GM06990 (cell line): ENCODE measurements at regions not wholly inside any gene's neighbourhood (a gene's known extent, or its start where the extent isn't known, plus 50 kb on each side); places are given as distances from the start of the nearest gene placed in this dataset.

ENCODE experiments used
- DNase-seq: peaks from one replicate; pipeline ENCODE4 v3.0.0-alpha.2; 2011; ENCODE audit not compliant: insufficient read length; ENCODE audit errors: extremely low read depth
- H3K27me3 ChIP-seq: replicated peaks from 2 replicates; pipeline ENCODE4 v1.6.0; 2011; ENCODE audit warnings: low read length; ENCODE audit not compliant: control insufficient read depth, insufficient read depth
- H3K36me3 ChIP-seq: 2 replicates; pipeline ENCODE4 v1.5.1; 2011; ENCODE audit warnings: low read length; ENCODE audit not compliant: control insufficient read depth, insufficient read depth
- H3K4me3 ChIP-seq: replicated peaks from 2 replicates; pipeline ENCODE4 v1.5.1; 2011; ENCODE audit warnings: low read depth, mild to moderate bottlenecking, control low read depth, low read length
- TF ChIP-seq, protein P1 (sequence below): IDR thresholded peaks from 2 replicates; pipeline ENCODE4 v1.5.1; 2011; ENCODE audit warnings: low read length, control low read depth, mild to moderate bottlenecking, inconsistent platforms; ENCODE audit not compliant: insufficient read depth, poor library complexity, severe bottlenecking

DNA sequence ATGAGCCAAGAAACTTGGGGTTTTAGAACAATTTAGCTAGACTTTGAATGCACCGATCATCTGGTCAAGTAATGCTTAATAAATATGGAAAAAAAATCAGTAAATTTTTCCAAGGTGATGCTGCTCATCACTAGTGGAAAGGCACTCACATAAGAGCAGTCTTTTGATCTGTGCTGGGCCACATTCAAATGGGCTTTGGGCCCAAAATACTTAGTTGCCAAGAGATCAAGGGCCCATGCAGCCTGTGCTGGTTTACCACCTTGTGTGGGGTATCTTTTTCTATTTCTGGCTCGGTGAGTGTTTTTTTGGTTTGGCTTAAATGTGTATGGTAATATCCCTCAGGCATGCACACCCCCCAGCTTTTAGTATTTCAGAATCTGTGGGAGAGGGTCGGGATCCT is 943.2 kb downstream of the TMTC2 start:
- TF ChIP-seq, protein P1, sequence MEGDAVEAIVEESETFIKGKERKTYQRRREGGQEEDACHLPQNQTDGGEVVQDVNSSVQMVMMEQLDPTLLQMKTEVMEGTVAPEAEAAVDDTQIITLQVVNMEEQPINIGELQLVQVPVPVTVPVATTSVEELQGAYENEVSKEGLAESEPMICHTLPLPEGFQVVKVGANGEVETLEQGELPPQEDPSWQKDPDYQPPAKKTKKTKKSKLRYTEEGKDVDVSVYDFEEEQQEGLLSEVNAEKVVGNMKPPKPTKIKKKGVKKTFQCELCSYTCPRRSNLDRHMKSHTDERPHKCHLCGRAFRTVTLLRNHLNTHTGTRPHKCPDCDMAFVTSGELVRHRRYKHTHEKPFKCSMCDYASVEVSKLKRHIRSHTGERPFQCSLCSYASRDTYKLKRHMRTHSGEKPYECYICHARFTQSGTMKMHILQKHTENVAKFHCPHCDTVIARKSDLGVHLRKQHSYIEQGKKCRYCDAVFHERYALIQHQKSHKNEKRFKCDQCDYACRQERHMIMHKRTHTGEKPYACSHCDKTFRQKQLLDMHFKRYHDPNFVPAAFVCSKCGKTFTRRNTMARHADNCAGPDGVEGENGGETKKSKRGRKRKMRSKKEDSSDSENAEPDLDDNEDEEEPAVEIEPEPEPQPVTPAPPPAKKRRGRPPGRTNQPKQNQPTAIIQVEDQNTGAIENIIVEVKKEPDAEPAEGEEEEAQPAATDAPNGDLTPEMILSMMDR, result no peak
- no peaks in the 10 kb centered on the region for H3K27me3 ChIP-seq
- no peak for DNase-seq
- H3K36me3 ChIP-seq, result no peaks in the 10 kb centered on the region
- H3K4me3 ChIP-seq, result no peak overlapping the region

DNA sequence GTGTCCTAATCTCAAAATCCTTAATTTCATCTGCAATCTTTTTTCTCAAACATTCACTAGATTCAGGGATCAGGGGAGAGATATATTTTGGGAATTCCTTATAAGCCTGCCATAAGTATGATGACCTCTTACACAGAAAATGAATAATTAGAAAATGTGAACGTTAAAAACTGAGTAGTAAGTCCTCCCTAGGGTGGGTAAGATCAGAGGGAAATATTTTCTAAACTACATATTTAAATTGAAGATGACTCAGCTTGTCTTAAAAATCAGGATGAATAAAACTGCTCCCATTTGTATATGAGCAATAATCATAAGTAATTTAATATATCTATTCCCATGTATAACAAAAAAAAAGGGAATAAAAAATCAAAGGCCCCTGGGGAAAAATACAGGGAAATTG is 935.5 kb downstream of the TMTC2 start:
- Histone ChIP-seq H3K27me3 (no peaks in the 10 kb centered on the region), H3K4me3 (no peak overlapping the region), H3K36me3 (no peaks in the 10 kb centered on the region)
- TF ChIP-seq, protein P1, result no peak
- DNase-seq, result no peak

DNA sequence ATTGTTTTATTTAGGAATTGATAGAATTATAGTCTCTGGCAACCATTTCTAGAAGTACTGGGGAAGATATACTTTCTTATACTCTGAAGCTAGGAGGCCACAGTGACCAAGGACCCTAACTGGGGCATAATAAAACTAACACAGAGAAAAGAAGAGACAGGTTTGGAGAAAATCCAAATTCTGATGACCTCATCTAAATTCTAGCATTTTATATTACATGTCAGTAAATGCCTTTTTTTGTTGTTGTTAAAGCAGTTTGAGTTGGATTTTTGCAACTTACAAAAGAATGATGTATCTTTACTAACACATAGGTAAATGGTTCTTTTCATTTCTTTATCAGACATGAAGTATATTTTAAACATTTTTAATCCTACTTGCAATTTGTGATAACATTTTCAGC is 933.3 kb downstream of the TMTC2 start:
- no peaks in the 10 kb centered on the region for H3K27me3 ChIP-seq
- no peak for DNase-seq
- no peaks in the 10 kb centered on the region for H3K36me3 ChIP-seq
- H3K4me3 ChIP-seq, result no peak overlapping the region
- TF ChIP-seq, protein P1, result no peak

DNA sequence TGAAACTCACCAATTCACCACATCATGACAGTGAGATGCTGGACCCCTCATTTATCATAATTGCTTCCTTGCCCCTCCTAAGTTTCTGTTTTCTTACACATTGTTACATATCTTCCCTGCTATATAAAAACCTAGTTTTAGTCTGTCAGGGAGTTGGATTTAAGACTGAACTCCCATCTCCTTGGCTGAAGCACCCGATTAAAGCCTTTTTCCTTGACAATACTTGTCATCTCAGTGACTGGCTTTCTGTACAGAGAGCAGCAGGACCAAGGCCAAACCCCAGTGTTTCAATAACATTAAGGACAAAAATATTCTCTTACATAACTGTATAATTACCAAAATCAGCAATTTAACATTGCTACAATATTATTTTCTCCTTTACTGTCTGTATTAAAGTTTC is 928.4 kb downstream of the TMTC2 start:
- TF ChIP-seq, protein P1, result no peak
- H3K27me3 ChIP-seq, result no peaks in the 10 kb centered on the region
- no peak for DNase-seq
- no peaks in the 10 kb centered on the region for H3K36me3 ChIP-seq
- no peak overlapping the region for H3K4me3 ChIP-seq

- no peak for DNase-seq
- TF ChIP-seq, protein P1, result no peak
- H3K4me3 ChIP-seq, result no peak overlapping the region
- H3K27me3 ChIP-seq, result no peaks in the 10 kb centered on the region
- no peaks in the 10 kb centered on the region for H3K36me3 ChIP-seq
Observed at GRCh38 chr12:83613586-83614110, 926.9 kb downstream of the TMTC2 start.

DNA sequence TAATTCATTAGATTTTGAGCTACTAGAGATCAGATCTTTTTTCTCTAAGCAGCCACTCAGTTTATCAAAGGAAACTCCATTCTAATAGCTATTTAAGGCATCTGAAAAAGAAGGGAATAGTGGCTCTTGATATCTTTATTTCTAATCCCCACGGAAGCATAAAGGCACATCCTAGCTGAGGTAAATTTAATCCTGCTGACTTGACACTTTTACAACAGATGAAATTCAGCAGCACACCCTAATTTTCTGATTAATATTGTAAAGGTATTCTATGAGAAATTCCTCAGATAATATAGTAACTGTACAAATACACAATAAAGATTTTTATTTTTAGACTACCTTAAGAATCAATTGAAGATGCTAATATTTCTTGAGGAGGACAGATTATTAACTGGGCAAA is 916.4 kb downstream of the TMTC2 start:
- no peaks in the 10 kb centered on the region for H3K36me3 ChIP-seq
- H3K4me3 ChIP-seq, result no peak overlapping the region
- H3K27me3 ChIP-seq, result no peaks in the 10 kb centered on the region
- TF ChIP-seq, protein P1, result no peak
- no peak for DNase-seq
